VCaP (cell line): ENCODE measurements at regions not wholly inside any gene's neighbourhood (a gene's known extent, or its start where the extent isn't known, plus 50 kb on each side); places are given as distances from the start of the nearest gene placed in this dataset.

Experiments
- H3K27ac ChIP-seq: fragments of 450-650 bp; 2 replicates; pipeline ENCODE4 v1.5.1; 2017
- CTCF ChIP-seq: fragments of 450-650 bp; conservative IDR thresholded peaks from 2 replicates; pipeline ENCODE4 v1.5.1; 2017; ENCODE audit warnings: mild to moderate bottlenecking, moderate library complexity

- peak overlapping the region; percentile 39 for H3K27ac ChIP-seq
- no peak for TF ChIP-seq CTCF
Observed at GRCh38 chr5:158023266-158023665, 164.3 kb upstream of the CLINT1 start.

DNA sequence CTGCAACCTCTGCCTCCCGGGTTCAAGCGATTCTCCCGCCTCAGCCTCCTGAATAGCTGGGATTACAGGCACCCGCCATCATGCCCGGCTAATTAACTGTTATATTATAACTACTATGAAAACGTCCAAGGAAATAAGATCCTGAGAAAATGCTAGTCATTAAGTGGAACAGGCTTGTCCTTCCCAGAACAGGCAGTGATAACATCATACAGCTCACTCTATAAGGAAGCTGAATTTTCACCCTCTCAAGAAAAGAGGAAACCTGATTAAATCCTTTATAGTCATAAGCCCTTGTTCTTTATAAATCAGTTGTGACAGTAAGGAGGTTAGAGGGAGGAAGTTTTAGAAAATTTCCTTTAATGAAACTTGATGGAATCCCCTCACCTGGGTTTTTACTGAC is 163.9 kb upstream of the CLINT1 start:
- TF ChIP-seq CTCF, result no peak
- H3K27ac ChIP-seq, result peak overlapping the region; percentile 39

DNA sequence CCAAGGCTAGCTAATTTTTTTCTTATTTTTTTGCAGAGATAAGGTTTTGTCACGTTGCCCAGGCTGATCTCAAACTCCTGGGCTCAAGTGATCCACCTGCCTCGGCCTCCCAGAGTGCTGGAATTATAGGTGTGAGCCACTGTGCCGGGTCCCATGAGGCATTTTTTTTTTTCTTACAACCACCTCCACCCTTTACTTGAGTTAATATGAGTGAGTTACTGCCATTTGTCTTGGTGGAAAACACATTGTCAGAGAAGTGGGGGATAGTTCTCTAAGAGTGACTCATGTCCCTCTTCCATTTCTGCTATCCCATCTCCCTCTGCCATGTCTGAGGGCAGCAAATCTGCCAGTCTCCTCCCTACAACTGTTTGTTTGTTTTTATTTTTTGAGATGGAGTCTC is 163.4 kb upstream of the CLINT1 start:
- peak overlapping the region; percentile 39 for H3K27ac ChIP-seq
- no peak for TF ChIP-seq CTCF

DNA sequence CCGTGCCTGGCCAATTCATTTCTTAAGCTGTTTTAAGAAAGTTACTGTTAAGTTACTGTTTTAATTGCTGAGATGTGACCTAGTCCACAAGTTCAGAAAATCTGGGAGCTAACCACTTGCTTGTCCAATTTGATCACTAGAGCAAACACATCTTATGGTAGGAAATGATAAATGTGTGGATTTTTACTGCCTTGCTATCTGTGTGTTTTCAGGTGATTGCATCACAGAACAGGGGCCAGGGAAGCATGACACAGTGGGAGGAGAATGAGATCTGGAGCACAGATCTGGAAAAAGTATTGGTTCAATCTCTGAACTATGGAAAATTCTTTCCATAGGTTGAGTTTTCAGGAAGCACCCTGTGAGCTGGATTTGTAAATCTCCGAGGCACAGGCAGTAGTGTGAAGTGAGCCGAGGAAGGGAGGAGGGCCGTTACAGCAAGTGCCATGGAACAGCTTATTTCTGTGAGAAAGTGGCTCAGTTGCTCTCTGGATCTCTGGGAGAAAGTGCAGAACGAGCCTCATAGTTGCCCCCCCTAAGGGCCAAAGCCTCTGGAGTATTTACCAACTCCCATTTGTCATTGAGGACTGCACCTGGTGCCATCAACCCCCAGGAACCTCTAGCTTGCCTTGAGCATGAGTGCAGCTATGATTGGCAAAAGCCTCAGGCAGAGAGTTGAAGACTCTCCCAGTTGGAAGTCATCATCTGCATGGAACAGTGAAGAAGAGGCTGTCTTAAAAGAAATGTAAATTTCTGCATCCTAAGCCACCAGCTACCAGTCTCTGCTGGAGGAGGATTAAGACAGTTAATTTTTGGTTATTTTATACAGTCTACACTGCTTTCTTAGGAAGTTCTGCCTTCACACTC is 161.8 kb upstream of the CLINT1 start:
- TF ChIP-seq CTCF, result no peak
- H3K27ac ChIP-seq, result no peak overlapping the region

GRCh38 chr5:158017469-158017868 is 158.5 kb upstream of the CLINT1 start:
- H3K27ac ChIP-seq, result no peak overlapping the region
- TF ChIP-seq CTCF, result no peak

- no peak overlapping the region for H3K27ac ChIP-seq
- no peak for TF ChIP-seq CTCF
Observed at GRCh38 chr5:158014372-158014771, 155.4 kb upstream of the CLINT1 start.

DNA sequence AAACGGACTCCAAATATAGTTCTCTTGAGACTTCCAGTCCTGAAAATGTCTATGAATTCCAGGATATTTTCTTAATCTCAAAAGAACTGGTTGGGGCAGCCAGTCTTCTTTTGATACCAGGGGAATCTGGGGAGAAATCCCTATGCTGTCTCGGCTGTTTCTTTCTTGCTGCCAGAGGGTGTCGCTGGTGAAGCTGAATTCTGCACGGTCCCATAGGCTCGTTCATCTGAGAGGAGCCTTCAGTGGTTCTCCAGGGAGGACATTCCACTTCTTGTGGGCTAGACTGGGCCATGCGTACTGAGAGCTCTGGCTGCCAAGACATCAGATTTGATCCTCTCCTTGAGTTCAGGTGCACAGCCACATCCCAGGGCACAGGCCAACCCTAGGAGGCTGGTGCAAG is 155.0 kb upstream of the CLINT1 start:
- no peak overlapping the region for H3K27ac ChIP-seq
- TF ChIP-seq CTCF, result peak; percentile 71
